Ovary (tissue), 3 donors: ENCODE measurements at regions not wholly inside any gene's neighbourhood (a gene's known extent, or its start where the extent isn't known, plus 50 kb on each side); places are given as distances from the start of the nearest gene placed in this dataset.

Source experiments
- CTCF ChIP-seq, 3 donors: fragments of 450-650 bp in 2 of 3; fragments of 200-600 bp in 1 of 3; IDR thresholded peaks; one replicate each; pipeline versions ENCODE4 v1.5.1 to v1.8.0; 2016 to 2022; ENCODE audit warnings: antibody characterized with exemption in 3 of 3, mild to moderate bottlenecking in 1 of 3
- EP300 ChIP-seq: sonication (generic); formaldehyde crosslinking; IDR thresholded peaks from one replicate; pipeline ENCODE4 v1.6.1; 2017; ENCODE audit warnings: antibody characterized with exemption
- POLR2A ChIP-seq: fragments of 450-650 bp; IDR thresholded peaks from one replicate; pipeline ENCODE4 v1.6.1; 2017; ENCODE audit warnings: antibody characterized with exemption, mild to moderate bottlenecking, moderate library complexity
- donor health status: DM: no; HTN: no; CAD: no.

- no peak for TF ChIP-seq CTCF (IDR thresholded peaks at IDR 0.05)
- TF ChIP-seq EP300 = no peak
- no peak for TF ChIP-seq POLR2A
These were observed 542.7 kb upstream of the PSMD7 start for GRCh38 chr16:73753931-73754330.
